SW 1271 (cell line): ENCODE measurements at regions not wholly inside any gene's neighbourhood (a gene's known extent, or its start where the extent isn't known, plus 50 kb on each side); places are given as distances from the start of the nearest gene placed in this dataset.

ENCODE experiments used
- DNase-seq, 2 experiments: peaks; one replicate each; lab custom pipeline; 2025; lab: John Stamatoyannopoulos, UW

DNA sequence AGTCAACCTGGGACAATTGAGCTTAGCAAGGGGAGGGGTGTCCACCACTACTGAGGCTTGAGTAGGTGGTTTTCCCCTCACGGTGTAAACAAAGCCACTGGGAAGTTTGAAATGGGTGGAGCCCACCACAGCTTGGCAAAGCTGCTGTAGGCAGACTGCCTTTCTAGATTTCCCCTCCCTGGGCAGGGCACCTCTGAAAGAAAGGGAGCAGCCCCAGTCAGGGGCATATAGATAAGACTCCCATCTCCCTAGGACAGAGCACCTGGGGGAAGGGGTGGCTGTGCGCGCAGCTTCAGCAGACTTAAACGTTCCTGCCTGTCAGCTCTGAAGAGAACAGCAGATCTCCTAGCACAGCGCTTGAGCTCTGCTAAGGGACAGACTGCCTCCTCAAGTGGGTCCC, 758.4 kb downstream of the LTN1 start:
- no peak for DNase-seq

DNA sequence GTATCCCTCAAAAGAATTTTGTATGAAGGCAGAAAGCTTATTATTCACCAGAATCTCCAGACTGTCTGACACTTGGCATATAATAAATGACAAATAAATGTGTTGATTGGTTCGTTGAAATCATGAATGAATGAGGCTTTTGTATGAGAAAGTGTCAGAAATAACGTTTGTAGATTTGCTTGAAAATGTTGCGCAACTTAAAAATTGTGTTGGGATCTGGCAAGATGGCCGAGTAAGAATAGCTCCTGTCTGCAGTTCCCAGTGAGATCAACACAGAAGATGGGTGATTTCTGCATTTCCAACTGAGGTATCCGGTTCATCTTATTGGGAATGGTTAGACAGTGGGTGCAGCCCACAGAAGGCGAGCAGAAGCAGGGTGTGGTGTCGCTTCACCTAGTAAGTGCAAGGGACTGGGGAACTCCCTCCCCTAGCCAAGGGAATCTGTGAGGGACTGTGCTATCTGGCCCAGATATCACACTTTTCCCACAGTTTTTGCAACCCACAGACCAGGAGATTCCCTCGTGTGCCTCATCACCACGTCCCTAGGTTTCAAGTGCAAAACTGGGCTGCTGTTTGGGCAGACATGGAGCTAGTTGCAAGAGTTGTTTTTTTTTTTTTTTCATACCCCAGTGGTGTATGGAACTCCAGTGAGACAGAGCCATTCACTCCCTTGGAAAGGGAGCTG, 759.0 kb downstream of the LTN1 start:
- no peak for DNase-seq

DNA sequence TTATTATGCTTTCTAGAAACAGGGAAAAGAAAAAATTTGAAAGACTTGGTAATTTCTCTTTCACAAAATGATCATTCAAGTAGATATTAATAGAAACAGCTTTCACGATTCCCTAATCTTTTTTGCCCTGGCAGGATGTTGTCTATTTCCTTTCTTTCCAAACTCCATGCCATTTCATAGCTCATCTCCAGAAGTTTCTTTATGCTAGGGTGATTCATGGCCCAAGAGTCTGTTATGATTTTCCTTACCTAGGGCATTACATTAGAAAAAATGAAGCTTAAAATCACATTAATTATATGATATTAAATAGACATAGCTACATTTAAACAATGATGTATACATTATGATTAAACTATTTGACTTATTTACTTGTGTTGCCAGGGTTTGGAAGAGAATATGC, 762.1 kb downstream of the LTN1 start:
- DNase-seq = no peak

DNA sequence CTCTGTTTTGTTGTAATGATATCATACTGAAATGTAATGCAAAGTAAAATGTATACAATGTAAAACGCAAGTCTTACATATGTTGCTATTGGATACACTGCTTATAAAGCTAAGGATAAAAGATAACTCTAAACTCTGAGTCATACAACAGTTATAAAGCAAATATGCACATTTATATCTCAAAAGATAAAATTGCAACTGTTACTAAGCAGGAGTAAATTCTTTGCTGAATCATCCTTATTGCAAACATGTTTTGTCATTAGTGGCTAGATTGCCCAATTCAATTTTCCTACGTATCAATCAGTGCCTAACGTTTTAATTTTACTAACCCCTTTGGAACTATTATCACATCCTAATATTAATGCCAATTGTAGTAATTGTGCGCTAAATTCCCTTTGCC, 762.9 kb downstream of the LTN1 start:
- DNase-seq = no peak

DNA sequence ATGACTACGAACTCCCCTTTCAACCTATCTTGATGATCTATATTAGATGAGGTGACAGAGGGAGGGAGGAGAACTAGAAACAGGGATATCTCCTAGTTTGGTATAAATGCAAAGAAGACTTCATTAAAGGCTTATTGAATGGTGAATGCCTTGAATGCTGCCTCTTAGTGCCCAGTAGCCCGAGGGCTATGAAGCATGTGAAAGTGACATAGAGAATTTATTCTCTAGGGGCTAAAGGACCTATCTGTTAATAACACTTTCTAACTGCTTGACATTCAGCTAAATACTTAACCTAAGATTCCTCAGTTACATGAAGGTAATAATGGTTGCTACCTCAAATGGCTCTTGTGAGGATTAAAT, 764.1 kb downstream of the LTN1 start:
- DNase-seq = no peak

DNA sequence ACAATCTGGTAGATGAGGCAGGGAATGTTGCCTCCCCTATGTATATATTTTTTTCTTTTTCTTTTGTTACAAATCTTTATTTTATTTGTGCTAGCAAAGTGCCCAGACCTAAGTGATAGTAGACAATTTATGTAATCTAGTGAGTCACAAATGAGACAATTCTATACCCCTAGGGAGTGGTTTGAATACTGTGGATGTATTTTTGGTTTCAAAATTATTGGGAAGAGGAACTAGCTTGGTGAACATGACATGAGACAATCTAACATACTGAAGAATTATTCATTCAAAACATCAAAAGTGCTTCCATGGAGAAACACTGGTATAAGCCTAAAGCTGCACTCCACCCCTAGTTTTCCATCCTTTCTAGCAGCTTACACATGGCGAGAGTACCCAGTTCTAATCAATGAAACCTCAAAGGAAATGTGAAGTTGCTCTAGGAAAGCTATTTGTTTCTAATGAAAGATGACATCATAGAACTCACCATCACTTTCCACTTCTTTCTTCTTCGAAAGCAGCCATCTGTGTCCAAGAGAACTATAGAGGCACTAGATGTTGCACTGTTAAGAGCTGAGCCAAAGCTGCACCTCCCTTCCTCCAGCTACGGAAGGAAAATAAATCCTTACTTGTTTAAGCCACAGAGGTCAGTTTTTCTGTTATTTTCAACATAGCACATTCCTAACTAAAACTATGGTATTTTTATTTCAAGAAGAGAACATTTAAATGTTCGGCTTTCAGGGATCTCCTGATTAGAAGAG, 764.6 kb downstream of the LTN1 start:
- no peak for DNase-seq

DNA sequence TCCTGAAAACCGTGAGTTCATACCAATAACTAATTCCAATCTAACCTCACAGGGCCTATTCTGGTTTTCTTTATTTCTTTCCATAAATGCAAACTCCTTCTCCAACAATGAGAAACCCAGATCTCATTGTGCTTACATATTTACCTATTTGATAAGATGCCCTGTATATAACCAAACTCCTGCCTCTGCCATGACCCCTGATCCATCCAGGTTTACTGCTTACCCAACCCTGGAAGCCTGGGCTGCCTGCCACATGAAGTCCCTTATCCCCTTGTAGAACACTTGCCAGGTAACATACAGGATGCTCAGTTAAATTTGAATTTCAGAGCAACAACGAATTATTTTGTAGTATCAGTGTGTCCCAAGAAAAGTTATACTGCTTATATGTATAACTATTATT, 766.1 kb downstream of the LTN1 start:
- no peak for DNase-seq

DNA sequence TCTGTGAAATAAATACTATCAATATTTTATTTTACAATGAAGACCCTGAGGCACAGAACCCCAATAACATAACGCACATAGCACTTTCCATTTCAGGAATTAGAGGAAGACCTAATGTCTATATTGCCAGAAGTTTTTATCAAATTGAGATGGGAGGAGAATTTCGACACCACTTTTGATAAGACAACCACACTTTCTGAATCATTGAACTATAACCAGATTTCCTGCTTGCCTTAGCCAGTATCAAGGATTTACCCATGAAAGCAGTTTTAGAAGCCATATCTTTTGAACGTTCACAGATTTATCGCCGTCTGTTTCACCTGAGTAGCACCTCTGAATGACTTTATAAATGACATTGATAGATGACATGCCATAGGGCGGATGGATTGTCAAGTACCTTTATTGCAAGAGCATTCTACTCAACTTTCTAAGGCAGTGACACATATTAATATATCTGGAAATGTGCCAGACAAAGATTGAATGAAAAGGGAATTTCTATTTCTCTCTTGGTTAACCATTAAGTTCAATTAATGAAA, 768.4 kb downstream of the LTN1 start:
- no peak for DNase-seq

DNA sequence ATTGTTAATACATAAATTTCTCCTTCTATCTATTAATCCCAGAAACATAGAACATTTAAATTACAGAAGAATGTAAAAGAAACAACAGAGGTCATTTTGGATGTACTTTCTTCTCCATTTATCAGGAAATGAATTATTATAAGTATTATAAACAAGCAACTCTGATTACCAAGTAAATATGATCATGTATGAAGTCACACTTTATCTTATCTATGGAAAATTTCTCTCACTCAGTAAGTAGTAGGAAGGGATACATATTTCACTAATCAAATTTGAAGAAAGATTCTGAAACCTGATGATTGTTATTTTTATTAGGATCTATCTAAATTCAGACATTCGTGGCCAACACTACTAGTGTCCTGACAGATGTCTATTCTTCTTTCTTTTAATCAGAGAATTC, 770.7 kb downstream of the LTN1 start:
- no peak for DNase-seq

DNA sequence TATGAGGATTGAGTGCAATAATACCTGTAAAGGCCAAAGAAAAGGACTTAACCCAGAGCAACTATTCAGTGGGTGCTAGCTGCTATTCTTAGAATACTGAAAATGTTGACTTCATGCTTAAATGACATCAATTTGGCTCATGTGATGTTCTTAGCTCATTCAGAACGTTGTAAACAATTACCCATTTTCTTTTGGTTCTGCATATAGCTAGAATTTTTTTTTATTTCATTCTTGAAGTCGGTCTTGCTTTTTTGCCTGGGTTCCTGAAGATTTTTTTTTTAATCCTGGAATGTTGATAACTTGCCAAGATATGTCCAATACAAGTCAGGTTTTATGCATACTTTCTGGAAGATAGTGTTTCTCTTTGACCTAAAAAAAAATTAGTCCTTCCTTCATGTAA, 772.0 kb downstream of the LTN1 start:
- DNase-seq = no peak

DNA sequence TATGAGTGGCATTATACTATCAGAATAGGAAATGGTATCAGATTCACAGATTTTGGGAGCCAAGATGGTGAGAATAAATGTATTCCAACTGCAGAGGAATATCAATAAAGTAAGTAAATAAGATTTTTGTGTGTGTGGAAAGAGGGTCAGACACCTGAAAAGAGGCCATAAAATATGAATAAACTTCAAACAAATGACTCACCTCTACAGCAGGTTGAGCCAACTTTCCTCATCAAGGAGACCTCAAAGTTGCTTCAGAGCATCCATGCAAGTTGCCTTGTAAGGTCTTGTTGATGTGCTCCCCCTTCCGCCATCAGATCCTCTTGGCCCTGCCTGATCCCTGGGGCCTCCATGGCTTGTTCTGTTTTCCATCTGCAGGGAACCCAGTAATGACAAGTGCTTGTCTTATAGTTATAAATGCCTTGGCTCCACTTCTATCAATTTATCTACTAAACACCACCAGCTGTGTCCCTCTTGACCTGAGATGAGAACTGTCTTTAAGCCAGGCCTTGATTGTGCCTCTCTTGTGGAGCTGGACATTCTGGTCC, 775.6 kb downstream of the LTN1 start:
- DNase-seq = no peak

DNA sequence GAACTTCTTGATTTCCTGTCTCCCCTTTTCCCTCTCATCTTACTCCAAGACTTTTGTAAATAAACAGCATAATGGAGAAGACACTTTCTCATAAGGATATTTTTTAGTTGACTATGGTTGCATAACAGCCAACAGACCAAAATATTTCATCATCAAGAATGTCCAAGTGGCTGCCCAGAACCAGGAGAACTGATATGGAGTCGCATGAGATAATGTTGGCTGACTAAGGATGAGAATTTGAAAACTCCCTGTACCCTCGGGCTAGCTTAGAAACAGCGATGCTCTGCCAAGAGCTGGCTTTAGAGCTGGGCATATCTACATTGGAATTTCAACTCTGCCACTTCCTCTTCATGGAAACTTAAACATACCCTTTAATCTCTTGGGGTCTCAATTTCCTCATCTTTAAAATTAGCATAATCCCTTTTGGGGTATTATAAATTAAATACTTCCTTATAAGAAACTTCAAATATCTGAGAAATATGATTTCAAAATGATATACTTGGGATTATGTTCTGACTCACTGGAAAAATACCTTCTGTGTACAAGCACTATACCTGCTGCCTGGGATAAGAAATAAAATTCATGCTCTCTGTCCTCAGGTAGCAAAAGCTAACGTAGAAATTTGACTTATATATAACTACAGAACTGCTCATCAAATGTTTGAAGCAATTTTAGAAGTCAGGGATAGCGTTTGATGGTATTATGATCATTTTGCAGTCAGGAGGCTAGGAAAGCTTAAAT, 777.3 kb downstream of the LTN1 start:
- DNase-seq = no peak

DNA sequence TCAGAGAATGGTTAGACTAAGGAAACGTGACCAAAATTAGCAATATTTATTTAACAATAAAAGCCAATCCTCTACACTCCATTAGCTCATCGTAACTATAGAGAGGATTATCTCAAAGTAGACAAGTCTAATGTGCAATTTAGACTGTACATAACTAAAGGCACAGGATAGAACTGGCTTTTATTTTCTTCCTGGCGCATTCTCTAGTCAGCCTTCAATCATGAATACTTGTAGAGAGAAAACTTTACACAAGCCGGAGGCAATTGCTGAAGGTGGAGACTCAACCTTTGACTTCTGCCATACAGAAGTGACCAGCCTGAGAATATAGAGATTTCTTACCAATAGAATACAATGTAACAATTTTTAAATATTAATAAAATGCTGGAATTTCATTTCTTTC, 777.9 kb downstream of the LTN1 start:
- no peak for DNase-seq

DNA sequence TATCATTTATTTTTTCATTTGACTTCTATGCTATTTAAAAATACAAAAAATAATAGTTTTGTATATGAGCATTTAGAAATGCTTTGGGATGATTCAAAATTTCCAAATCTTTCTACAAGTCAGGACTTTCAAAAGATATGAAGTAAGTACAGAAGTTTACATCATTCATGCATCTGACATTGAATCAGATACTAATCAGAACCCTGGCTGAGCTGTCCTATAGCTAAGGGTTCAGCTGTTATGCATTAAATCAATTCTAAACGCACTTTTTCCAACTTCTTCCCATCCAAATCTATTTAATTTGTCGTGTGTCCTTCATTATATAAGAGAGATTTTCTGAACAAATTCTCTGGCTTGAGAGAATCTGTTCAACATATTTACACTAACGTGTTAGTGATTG, 779.4 kb downstream of the LTN1 start:
- DNase-seq = no peak

DNA sequence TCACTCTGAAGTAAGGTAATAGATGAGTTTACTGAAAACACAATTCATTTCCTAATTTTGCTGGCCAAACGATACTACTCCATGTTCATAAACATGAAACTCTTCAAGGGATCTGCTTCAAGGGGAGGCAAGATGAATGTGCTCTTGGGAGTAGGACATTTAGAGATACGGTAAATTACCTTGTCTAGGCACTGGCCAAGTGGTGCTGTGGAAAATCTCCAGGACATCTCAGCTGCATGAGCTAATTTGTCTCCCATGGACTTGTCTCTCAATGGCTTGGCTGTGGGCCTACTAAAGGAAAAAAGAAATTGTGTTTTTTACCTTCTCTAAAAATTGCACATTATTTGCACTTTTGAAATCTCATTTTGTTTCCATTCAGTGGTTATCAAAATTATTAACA, 780.6 kb downstream of the LTN1 start:
- DNase-seq = no peak

DNA sequence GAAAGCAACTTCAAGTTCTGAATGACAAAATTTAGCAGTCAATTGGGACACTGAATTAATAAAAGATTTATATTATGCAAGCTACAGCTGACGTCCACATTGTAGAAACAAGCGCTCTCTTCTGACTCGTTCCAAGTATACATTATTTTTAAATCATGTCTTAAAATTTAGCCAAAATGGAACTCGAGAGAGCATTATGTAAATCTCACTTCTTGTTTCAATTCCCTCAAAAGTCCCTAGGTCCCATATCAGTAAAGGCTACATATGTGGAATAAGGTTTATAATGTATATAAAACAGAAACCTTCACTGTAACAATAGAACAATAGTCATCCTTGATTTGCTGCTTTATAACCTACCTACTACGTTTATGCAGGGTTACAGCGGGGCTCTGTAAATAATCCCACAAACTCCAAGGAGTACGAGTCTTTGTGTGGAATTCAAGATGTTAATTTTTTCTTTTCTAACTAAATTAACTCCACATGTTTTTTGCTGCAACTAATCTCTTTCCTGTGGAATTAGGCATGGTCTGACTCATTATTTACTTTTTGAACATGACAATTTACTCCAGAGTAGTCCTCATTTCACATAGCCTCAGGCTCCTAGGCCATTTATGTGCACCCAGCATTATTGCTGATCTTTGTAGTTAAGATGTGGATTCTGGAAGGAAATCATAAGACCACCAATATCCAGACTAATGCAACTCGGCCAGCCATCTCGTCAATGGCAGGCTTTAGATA, 785.1 kb downstream of the LTN1 start:
- DNase-seq = no peak

DNA sequence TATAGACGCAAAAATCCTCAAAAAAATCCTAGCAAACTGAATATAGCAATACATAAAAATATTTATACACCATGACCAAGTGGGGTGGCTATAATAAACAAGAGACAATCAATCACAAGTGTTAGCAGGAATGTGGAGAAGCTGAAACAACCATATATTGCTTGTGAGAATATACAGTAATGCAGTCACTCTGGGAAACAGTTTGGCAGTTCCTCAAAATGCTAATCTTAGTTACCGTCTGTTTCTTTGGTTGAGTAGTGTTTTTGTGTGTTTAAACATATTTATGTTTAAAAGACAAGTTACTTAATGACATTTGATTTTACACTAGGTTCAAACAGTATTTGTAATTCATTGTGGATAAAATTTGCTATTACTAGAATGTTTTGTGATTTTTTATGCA, 792.0 kb downstream of the LTN1 start:
- DNase-seq = no peak

DNA sequence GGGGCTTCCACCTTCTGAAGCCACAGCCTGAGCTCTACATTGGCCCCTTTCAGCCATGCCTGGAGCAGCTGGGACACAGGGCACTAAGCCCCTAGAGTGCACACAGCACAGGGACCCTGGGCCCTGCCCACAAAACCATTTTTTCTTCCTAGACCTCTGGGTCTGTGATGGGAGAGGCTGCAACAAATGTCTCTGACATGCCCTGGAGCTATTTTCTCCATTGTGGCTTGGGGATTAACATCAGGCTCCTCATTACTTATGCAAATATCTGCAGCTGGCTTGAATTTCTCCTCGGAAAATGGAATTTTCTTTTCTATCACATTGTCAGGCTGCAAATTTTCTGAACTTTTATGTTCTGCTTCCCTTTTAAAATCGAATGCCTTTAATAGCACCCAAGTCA, 795.7 kb downstream of the LTN1 start:
- DNase-seq = no peak

DNA sequence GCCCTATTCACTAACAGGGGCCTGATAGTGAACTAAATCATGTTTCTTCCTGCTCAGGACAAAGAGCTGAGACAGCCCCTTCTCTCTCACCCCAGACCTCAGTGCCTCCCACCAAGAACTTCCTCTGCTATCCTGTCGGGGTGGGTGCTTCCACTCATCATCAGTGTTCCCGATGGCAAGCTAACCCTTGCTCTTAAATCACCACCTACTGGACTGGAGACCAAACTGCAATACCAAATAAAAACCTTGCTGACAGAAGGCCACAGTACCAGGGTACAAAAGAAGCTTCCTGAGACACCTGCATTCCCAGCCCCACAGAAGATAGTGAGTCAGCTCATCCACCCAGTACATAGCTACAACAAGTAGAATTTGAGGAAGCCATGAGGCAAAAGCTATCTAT, 799.5 kb downstream of the LTN1 start:
- no peak for DNase-seq

DNA sequence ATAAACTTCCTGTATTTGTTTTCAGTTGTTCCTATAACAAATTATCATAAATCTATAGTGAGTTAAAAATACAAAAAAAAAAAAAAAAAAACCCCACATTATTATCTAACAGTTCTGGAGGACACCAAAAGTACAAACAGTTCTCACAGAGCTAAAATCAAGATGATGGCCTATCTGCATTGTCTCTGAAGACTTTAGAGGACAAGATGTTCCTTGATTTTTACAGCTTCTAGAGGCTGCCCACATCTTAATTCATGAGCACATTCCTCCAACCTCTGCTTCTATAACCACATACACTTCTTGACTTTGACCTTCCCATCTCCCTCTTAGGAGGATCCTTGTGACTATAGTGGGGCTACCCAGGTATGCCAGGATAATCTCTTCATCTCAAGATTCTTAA, 806.1 kb downstream of the LTN1 start:
- no peak for DNase-seq

DNA sequence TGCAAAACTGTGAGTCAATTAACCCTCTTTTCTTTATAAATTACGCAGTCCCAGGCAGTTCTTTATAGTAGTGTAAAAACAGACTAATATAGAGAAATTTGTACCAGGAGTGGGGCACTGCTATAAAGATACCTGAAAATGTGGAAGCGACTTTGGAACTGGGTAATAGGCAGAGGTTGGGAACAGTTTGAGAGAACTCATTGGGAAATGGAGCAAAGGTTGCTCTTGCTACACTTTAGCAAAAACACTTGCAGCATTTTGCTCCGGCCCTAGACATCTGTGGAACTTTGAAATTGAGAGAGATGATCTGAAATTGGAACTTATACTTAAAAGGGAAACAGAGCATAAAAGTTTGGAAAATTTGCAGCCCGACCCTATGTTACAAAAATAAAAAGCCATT, 810.9 kb downstream of the LTN1 start:
- no peak for DNase-seq

DNA sequence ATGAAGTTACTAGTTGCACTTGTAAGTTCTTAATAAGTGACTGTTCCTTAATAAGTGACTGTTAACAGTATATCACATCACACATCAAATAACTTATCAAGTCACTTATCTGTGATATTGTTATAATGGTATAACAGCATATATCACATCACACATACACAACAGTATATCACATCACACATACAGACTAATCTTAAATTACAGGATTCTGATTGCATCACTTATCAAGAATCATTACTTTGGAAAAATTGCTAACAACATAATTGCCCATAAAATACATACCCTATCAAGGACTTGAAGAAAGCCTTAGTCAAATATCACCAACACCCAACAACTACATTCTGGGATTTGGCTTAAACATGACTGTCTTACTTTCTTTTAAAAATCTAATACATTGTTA, 813.5 kb downstream of the LTN1 start:
- no peak for DNase-seq
